Transverse colon (tissue), 3 donors: ENCODE measurements at regions not wholly inside any gene's neighbourhood (a gene's known extent, or its start where the extent isn't known, plus 50 kb on each side); places are given as distances from the start of the nearest gene placed in this dataset.

Experiments used
- CTCF ChIP-seq, 5 experiments: fragments of 200-600 bp in 3 of 5; fragments of 450-650 bp in 2 of 5; sonication (generic) in 3 of 5; IDR thresholded peaks; 1 replicate in 2 of 5; 2 replicates in 3 of 5; pipeline ENCODE4 v1.5.1; 2016 to 2017; ENCODE audit warnings: antibody characterized with exemption in 5 of 5, inconsistent platforms in 3 of 5, mild to moderate bottlenecking in 2 of 5, moderate library complexity in 1 of 5
- EP300 ChIP-seq: sonication (generic); formaldehyde crosslinking; IDR thresholded peaks from one replicate; pipeline ENCODE4 v1.6.1; 2017; ENCODE audit warnings: antibody characterized with exemption, low read depth
- POLR2A ChIP-seq: fragments of 450-650 bp; IDR thresholded peaks from one replicate; pipeline ENCODE4 v1.6.1; 2016; ENCODE audit warnings: antibody characterized with exemption, mild to moderate bottlenecking, moderate library complexity

- no peak for TF ChIP-seq EP300
- TF ChIP-seq CTCF (IDR thresholded peaks at IDR 0.05) = no peak
- no peak for TF ChIP-seq POLR2A
These were observed 83.5 kb downstream of the SLITRK1 start for GRCh38 chr13:83798731-83799130.
